ENCODE measurements at regions not wholly inside any gene's neighbourhood (a gene's known extent, or its start where the extent isn't known, plus 50 kb on each side); places are given as distances from the start of the nearest gene placed in this dataset.

DNA sequence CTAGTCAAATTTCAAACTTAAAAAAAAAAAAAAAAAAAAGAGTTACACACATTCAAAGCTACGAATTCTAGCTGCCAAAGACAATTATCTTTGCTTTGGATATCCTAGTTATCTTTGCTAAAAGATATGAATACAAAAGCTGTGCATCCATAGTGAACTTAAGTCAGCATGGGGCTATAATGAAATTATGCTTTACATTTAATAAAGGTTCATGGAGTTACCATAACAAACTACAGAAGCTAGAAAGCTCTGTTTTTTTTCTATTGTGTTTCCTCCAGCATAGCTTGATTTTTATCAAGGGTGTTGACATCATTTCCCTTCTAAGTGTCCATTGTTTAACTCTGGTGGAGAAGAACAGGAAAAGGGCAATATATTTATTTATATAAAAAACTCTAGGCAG is 234.1 kb downstream of the ANKRD50 start:
- WGBS, result 10% methylated on average over 1 of the region's 1 CpG
- H3K9me3 ChIP-seq, result peaks cover 8% of the 10 kb centered on the region
- no peaks in the 10 kb centered on the region for H3K36me3 ChIP-seq
- no peak for DNase-seq (ENCODE audit: low spot score in 2 of 2)
- no peaks in the 10 kb centered on the region for H3K4me1 ChIP-seq
- H3K27ac ChIP-seq, result no peak overlapping the region
- TF ChIP-seq POLR2AphosphoS5 (IDR thresholded peaks at IDR 0.05) (no peak), POLR2A (IDR thresholded peaks at IDR 0.05) (no peak), EP300 (IDR thresholded peaks at IDR 0.05) (no peak)
- TF ChIP-seq, protein P1, sequence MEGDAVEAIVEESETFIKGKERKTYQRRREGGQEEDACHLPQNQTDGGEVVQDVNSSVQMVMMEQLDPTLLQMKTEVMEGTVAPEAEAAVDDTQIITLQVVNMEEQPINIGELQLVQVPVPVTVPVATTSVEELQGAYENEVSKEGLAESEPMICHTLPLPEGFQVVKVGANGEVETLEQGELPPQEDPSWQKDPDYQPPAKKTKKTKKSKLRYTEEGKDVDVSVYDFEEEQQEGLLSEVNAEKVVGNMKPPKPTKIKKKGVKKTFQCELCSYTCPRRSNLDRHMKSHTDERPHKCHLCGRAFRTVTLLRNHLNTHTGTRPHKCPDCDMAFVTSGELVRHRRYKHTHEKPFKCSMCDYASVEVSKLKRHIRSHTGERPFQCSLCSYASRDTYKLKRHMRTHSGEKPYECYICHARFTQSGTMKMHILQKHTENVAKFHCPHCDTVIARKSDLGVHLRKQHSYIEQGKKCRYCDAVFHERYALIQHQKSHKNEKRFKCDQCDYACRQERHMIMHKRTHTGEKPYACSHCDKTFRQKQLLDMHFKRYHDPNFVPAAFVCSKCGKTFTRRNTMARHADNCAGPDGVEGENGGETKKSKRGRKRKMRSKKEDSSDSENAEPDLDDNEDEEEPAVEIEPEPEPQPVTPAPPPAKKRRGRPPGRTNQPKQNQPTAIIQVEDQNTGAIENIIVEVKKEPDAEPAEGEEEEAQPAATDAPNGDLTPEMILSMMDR (IDR thresholded peaks at IDR 0.05), result no peak
- no peak overlapping the region for H3K4me3 ChIP-seq
- no peaks in the 10 kb centered on the region for H3K27me3 ChIP-seq

DNA sequence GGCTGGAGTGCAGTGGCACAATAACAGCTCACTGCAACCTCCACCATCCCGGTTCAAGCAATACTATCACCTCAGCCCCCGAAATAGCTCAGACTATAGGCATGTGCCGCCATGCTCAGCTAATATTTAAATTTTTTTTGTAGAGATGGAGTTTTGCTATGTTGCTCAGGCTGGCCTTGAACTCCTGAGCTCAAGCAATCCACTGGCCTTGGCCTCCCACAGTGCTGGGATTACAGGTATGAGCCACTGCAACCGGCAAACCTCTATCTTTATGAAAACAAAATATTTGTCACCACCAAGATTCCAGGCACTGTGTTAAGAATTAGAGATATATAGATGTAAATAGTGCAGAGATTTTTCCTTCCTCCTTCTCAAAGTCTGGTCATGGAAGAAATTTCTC is 232.5 kb downstream of the ANKRD50 start:
- no peak overlapping the region for H3K4me3 ChIP-seq
- H3K27me3 ChIP-seq, result no peaks in the 10 kb centered on the region
- no peaks in the 10 kb centered on the region for H3K36me3 ChIP-seq
- WGBS, result 97% methylated on average over 4 of the region's 4 CpGs
- H3K27ac ChIP-seq, result no peak overlapping the region
- TF ChIP-seq POLR2A (IDR thresholded peaks at IDR 0.05) (no peak), POLR2AphosphoS5 (IDR thresholded peaks at IDR 0.05) (no peak), EP300 (IDR thresholded peaks at IDR 0.05) (no peak)
- TF ChIP-seq, protein P1 (IDR thresholded peaks at IDR 0.05), result no peak
- no peaks in the 10 kb centered on the region for H3K9me3 ChIP-seq
- no peaks in the 10 kb centered on the region for H3K4me1 ChIP-seq
- DNase-seq (ENCODE audit: low spot score in 2 of 2), result no peak

DNA sequence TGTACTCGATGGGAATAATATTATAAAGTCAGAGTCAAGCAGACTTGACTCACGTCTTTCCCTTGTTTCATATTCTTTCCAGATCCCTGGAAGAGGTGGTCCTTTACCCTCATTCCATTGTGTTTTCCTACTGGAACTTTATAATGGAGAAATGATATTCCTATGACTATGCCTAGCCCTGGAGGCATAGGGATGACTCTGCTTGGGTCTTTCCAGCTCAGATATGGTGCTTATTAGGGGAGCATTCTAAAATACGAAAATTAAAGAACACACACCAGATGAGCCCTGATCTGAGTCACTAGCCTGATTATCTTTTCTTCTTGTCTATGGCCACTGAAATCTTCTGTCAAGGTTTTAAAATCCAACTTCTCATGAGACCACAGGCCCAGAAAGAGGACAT is 231.4 kb downstream of the ANKRD50 start:
- no peaks in the 10 kb centered on the region for H3K36me3 ChIP-seq
- no peaks in the 10 kb centered on the region for H3K27me3 ChIP-seq
- H3K27ac ChIP-seq, result no peak overlapping the region
- no peak for DNase-seq (ENCODE audit: low spot score in 2 of 2)
- no peaks in the 10 kb centered on the region for H3K9me3 ChIP-seq
- no peak overlapping the region for H3K4me3 ChIP-seq
- 88% methylated on average over 3 of the region's 3 CpGs for WGBS
- no peak for TF ChIP-seq POLR2AphosphoS5 (IDR thresholded peaks at IDR 0.05)
- no peak for TF ChIP-seq EP300 (IDR thresholded peaks at IDR 0.05)
- TF ChIP-seq POLR2A (IDR thresholded peaks at IDR 0.05), result no peak
- TF ChIP-seq, protein P1 (IDR thresholded peaks at IDR 0.05), result no peak
- no peaks in the 10 kb centered on the region for H3K4me1 ChIP-seq

DNA sequence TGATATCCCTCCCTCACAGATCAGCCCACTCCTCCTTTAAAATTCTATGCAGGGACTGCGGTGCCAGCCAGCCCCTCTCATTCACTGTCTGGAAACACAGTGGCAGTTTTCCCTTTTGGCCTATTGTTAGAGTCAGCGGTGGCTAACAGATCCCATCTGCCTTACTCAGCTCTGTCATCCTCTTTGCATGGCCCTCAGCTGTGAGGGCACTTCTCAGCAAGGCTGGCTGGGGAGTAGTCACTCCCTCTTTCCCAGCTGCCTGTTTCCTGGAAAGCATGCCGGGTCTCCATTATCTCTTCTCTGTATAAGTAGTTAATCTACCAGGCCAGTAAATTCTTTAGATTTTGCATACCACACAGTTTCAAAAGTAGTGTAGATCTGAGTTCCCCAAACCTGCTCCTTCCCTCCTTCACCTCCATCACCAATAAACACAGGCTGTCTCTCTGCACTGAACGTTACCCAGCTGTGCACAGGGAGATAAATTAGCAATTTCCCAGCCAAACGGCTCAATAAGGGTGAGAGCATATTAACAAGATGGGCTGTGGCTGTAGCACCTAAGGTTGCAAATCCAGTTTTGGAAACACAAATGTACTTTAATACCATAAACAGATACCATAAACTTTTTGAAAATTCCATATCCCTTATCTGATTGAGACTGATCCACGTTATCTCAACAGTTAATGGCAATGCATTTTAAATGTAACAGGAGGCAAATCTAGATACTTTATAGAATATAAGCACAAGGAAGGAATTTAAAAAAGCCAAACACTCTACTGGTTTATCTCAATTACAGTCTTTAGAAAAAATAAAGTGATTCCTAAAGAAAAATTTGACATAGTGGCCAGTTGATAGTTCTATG is 229.3 kb downstream of the ANKRD50 start:
- H3K27ac ChIP-seq, result no peak overlapping the region
- DNase-seq (ENCODE audit: low spot score in 2 of 2), result no peak
- WGBS, result 48% methylated on average over 6 of the region's 6 CpGs
- no peaks in the 10 kb centered on the region for H3K27me3 ChIP-seq
- H3K4me3 ChIP-seq, result no peak overlapping the region
- H3K36me3 ChIP-seq, result no peaks in the 10 kb centered on the region
- TF ChIP-seq POLR2AphosphoS5 (IDR thresholded peaks at IDR 0.05) (no peak), EP300 (IDR thresholded peaks at IDR 0.05) (no peak), POLR2A (IDR thresholded peaks at IDR 0.05) (no peak)
- TF ChIP-seq, protein P1 (IDR thresholded peaks at IDR 0.05), result no peak
- no peaks in the 10 kb centered on the region for H3K9me3 ChIP-seq
- no peaks in the 10 kb centered on the region for H3K4me1 ChIP-seq

DNA sequence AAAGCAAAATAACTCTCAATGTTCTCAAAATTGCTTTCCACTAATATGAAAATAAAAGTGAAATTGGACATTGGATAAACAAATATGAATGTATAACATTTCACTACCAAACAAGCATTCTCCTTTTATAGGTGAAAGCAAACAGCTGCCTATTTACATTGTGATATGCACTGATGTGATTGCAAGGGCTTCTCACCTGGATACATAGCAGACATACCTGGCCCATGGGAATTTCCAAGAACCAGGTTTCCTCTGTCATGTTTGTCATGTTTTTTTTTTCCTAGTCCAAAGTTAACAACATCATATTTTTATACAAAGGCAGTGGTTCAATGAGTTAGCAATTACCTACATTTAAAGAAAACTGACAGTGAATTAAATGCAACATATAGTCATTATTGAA is 228.5 kb downstream of the ANKRD50 start:
- H3K4me3 ChIP-seq, result no peak overlapping the region
- H3K9me3 ChIP-seq, result no peaks in the 10 kb centered on the region
- H3K4me1 ChIP-seq, result no peaks in the 10 kb centered on the region
- no peaks in the 10 kb centered on the region for H3K36me3 ChIP-seq
- no peaks in the 10 kb centered on the region for H3K27me3 ChIP-seq
- DNase-seq (ENCODE audit: low spot score in 2 of 2), result no peak
- no peak for TF ChIP-seq POLR2AphosphoS5 (IDR thresholded peaks at IDR 0.05)
- TF ChIP-seq, protein P1 (IDR thresholded peaks at IDR 0.05), result no peak
- no peak for TF ChIP-seq EP300 (IDR thresholded peaks at IDR 0.05)
- TF ChIP-seq POLR2A (IDR thresholded peaks at IDR 0.05), result no peak
- no peak overlapping the region for H3K27ac ChIP-seq

Measured in suprapubic skin (tissue), 4 donors.